GM12864 (cell line): ENCODE measurements at regions not wholly inside any gene's neighbourhood (a gene's known extent, or its start where the extent isn't known, plus 50 kb on each side); places are given as distances from the start of the nearest gene placed in this dataset.

ENCODE experiments used
- DNase-seq: peaks from one replicate; pipeline ENCODE4 v3.0.0-alpha.2; 2011; ENCODE audit warnings: low read depth
- H3K4me3 ChIP-seq: 2 replicates; pipeline ENCODE4 v1.5.1; 2011; ENCODE audit warnings: mild to moderate bottlenecking, low read depth, low read length, control low read depth
- CTCF ChIP-seq: IDR thresholded peaks from 2 replicates; pipeline ENCODE4 v1.5.1; 2011; ENCODE audit warnings: low read depth, mild to moderate bottlenecking, moderate library complexity, low read length, control low read depth, inconsistent platforms; ENCODE audit errors: missing control alignments

DNA sequence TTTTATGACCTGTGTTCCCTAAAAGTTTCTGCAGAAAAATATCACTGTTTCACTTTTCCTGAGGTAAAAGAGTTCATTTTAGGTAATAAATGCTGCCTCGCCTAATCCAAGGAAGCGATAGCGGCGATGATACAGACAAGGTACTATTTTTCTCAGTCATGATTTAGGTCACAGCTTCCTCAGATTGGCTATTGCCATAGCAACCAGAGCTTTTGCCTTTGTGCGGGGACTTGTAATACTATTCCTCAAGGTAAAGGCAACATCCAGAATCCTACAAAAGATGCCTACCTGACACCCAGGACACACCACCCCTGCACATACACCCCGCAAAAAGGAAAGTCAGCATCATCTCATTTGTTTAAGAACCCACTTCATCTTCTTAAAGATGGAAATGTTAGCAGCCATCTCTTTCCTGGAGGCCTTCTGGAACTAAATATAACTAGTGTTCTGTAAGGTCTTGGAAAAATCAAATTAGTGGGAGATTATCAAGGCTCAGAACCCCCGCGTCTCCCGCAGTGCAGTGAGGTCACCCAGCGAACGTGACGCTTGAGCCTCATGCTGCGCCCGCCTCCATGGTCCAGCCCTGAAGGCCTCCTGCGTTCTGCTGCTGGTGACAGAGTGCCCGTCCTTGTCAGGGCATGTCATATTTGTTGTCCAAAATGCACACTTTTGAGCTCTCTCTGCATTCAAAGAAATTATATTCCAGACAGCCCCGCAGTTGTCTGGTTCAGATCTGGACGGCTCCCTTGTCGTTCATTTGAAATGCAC is 402.0 kb upstream of the RNF32 start:
- DNase-seq: no peak
- TF ChIP-seq CTCF: no peak
- H3K4me3 ChIP-seq: no peak overlapping the region

- no peak for TF ChIP-seq CTCF
- no peak for DNase-seq
- H3K4me3 ChIP-seq: no peak overlapping the region
Observed at GRCh38 chr7:156237614-156238013, 403.0 kb upstream of the RNF32 start.

DNA sequence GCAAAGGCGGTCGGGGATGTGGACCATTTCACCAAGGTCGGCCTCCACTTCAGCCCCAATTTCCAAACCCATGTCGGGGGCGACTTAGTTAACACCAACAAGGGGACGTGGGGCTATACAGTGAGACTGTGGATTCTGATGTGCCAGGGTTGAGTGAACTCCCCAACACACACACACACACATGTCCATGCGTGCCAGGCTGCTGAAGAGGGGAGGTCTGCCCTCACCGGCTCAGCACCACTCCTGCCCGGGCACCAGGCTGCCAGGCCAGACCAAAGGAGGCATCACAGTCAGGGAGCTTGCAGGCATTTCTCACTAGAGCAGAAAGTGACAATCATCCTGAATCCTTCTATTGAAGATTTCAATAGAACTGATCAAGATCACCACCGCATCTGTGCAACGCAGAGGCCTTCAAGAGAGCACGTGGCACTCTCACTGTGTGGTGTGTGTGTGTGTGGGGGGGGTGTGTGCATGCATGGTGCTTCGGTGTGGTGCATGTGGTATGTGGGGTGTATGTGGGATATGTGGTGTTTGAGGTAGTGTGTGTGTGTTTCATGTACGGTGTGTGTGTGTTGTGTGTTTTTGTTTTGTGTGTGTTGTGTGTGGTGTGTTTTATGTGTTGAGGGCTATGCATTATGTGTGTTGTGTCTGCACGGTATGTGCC is 403.5 kb upstream of the RNF32 start:
- H3K4me3 ChIP-seq: no peak overlapping the region
- no peak for TF ChIP-seq CTCF
- DNase-seq: no peak

DNA sequence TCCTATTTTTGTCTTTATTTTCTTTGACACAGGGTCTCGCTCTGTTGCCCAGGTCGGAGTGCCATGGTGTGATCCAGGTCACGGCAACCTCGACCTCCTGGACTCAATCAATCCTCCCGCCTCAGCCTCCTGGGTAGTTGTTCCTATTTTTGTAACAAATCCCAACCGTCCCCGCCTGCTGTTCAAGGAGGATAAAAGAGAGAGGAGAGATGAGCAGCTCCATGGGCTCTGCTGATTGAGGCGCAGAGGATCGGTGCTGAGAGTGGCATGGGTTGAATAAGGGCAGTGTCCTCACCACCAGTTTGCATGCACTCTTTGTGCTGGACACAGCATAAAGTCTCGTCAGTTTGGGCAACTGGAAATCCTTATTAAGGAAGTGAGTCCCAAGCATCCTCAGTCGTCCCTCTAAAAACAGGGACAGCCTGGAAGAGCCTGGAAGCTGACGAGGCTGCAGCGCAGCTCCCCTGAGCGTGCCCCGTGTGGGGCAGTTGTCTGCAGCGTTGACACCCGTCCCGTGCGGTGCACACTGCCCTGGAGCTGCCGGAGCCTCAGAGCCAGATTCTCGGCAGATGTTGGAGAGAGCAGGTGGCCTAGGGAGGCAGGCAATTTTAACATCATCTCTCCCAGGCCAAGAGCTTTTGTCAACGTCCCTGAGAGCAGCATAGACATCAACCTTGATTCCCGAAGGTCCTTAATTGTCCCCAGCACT is 404.2 kb upstream of the RNF32 start:
- no peak overlapping the region for H3K4me3 ChIP-seq
- no peak for TF ChIP-seq CTCF
- no peak for DNase-seq

DNA sequence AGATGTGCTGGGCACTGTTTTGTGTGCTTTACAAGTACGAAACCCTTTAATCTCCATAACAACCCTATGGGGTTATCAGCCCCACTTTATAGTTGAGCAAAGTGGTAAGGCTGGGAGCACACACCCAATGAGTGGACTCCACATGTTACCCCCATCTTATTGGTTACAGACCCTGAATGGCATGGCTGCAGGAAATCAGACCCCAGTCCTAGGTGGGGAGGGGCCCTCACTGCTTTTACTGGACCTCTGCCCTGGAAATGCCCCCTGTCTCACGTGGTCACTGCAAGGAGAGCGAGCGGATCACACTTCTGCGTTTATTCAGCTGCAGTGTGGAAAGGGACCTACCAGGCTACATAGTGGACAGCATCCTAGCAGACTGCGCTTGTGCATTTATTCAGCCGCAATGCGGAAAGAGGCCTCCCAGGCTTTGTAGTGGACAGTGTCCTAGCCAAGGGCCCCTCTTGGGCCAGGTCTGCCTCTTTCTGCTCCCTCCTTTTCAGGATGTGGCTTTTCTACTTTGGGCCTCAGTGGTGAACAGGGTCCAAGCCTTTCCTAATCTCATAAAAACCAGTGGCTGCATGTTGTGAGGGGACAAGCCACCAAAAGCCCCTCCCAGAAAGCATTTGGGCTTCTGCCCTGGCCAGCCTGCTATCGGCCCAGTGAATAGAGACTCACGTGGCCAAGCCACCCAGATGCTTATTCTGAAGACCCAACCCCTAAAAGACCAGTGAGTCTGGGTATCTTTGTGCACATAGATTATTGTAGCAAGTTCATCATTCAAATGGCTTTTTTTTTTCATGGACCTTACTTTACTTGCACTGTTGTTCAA is 405.7 kb upstream of the RNF32 start:
- DNase-seq: no peak
- TF ChIP-seq CTCF: no peak
- no peak overlapping the region for H3K4me3 ChIP-seq

DNA sequence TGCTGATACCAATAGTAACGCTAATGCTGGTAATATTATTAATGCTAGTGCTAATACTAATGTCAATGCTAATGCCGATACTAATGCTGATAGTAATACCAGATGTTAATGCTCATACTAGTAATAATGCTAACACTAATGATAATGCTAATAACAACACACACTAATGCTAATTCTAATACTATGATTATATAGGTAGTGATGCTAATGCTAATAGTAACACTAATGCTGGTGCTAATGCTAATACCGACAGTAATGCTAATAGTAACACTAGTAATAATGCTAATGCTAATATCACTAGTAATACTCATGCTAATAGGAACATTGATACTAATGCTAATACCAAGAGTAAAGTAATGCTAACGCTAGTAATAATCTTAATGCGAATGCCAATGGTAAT is 406.4 kb upstream of the RNF32 start:
- no peak for DNase-seq
- no peak for TF ChIP-seq CTCF
- no peak overlapping the region for H3K4me3 ChIP-seq
